ENCODE measurements at regions not wholly inside any gene's neighbourhood (a gene's known extent, or its start where the extent isn't known, plus 50 kb on each side); places are given as distances from the start of the nearest gene placed in this dataset.

DNA sequence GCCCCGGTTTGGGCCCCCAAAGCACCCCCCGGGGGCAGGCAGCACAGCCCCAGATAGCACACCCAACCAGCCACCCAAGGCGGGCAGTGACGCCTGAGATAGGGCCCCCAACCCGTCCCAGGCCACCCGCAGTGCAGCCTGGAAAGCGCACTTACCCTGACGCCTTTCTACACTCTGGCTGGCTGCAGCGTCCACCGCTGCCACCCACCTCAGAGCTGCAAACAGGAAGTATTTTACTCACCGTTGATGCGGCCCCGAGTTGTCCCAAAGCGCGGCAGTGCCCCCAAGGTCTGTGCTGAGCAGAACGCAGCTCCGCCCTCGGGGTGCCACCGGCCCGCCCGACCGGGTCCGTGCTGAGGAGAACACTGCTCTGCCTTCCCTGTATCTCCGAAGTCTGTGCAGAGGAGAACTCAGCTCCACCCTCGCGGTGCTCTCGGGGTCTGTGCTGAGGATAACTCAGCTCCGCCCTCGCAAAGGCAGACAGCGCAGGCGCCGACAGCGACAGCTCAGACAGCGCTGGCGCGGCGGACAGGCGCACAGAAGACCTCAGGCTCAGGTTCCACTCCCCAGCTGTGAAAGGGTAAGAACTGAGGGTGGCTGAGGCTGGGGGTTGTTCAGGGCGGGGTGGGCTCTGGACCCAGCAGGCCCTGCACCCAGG, 786.9 kb downstream of the CDY1 start:
- H3K4me2 ChIP-seq (ENCODE audit: low read length) = no peak overlapping the region
- H3F3A ChIP-seq (ENCODE audit: insufficient read depth, low read length, poor library complexity, severe bottlenecking) = no peaks in the 10 kb centered on the region
- no peaks in the 10 kb centered on the region for H3K36me3 ChIP-seq (ENCODE audit: insufficient read depth, low read length)
- no peak overlapping the region for H3K9ac ChIP-seq (ENCODE audit: low read length)
- H3K27ac ChIP-seq (ENCODE audit: low read length) = no peak overlapping the region
- no peak overlapping the region for H3K4me3 ChIP-seq (ENCODE audit: low read length)
- H4K20me1 ChIP-seq (ENCODE audit: insufficient read depth) = no peaks in the 10 kb centered on the region
- H3K9me3 ChIP-seq (ENCODE audit: low read length) = no peaks in the 10 kb centered on the region
- no peaks in the 10 kb centered on the region for H3K27me3 ChIP-seq (ENCODE audit: insufficient read depth, low read depth, low read length)
- H3K79me2 ChIP-seq (replicated peaks; ENCODE audit: insufficient read depth, low read length) = no peaks in the 10 kb centered on the region
- H3K9me2 ChIP-seq (ENCODE audit: insufficient read depth, low read length) = no peaks in the 10 kb centered on the region
- no peak for TF ChIP-seq MXI1 (conservative IDR thresholded peaks at IDR 0.05; ENCODE audit: poor library complexity, severe bottlenecking)
- TF ChIP-seq, protein P1, sequence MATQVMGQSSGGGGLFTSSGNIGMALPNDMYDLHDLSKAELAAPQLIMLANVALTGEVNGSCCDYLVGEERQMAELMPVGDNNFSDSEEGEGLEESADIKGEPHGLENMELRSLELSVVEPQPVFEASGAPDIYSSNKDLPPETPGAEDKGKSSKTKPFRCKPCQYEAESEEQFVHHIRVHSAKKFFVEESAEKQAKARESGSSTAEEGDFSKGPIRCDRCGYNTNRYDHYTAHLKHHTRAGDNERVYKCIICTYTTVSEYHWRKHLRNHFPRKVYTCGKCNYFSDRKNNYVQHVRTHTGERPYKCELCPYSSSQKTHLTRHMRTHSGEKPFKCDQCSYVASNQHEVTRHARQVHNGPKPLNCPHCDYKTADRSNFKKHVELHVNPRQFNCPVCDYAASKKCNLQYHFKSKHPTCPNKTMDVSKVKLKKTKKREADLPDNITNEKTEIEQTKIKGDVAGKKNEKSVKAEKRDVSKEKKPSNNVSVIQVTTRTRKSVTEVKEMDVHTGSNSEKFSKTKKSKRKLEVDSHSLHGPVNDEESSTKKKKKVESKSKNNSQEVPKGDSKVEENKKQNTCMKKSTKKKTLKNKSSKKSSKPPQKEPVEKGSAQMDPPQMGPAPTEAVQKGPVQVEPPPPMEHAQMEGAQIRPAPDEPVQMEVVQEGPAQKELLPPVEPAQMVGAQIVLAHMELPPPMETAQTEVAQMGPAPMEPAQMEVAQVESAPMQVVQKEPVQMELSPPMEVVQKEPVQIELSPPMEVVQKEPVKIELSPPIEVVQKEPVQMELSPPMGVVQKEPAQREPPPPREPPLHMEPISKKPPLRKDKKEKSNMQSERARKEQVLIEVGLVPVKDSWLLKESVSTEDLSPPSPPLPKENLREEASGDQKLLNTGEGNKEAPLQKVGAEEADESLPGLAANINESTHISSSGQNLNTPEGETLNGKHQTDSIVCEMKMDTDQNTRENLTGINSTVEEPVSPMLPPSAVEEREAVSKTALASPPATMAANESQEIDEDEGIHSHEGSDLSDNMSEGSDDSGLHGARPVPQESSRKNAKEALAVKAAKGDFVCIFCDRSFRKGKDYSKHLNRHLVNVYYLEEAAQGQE (IDR thresholded peaks at IDR 0.05; ENCODE audit: borderline replicate concordance) = no peak
- TF ChIP-seq RAD21 (conservative IDR thresholded peaks at IDR 0.05) = no peak
- TF ChIP-seq SMC3 (conservative IDR thresholded peaks at IDR 0.05; ENCODE audit: poor library complexity) = no peak
- TF ChIP-seq, protein P2, sequence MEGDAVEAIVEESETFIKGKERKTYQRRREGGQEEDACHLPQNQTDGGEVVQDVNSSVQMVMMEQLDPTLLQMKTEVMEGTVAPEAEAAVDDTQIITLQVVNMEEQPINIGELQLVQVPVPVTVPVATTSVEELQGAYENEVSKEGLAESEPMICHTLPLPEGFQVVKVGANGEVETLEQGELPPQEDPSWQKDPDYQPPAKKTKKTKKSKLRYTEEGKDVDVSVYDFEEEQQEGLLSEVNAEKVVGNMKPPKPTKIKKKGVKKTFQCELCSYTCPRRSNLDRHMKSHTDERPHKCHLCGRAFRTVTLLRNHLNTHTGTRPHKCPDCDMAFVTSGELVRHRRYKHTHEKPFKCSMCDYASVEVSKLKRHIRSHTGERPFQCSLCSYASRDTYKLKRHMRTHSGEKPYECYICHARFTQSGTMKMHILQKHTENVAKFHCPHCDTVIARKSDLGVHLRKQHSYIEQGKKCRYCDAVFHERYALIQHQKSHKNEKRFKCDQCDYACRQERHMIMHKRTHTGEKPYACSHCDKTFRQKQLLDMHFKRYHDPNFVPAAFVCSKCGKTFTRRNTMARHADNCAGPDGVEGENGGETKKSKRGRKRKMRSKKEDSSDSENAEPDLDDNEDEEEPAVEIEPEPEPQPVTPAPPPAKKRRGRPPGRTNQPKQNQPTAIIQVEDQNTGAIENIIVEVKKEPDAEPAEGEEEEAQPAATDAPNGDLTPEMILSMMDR (IDR thresholded peaks at IDR 0.05; ENCODE audit: poor library complexity, severe bottlenecking) = no peak
- no peak for TF ChIP-seq POLR2AphosphoS5 (IDR thresholded peaks at IDR 0.05)
- TF ChIP-seq EZH2 (IDR thresholded peaks at IDR 0.05; ENCODE audit: borderline replicate concordance, insufficient read depth, low read length, poor library complexity, severe bottlenecking) = no peak
- no peak for TF ChIP-seq EP300 (conservative IDR thresholded peaks at IDR 0.05; ENCODE audit: poor library complexity, severe bottlenecking)
- no peak for TF ChIP-seq TAF1 (IDR thresholded peaks at IDR 0.05; ENCODE audit: low read depth)
- H2AFZ ChIP-seq (ENCODE audit: low read depth, low read length) = no peak overlapping the region

DNA sequence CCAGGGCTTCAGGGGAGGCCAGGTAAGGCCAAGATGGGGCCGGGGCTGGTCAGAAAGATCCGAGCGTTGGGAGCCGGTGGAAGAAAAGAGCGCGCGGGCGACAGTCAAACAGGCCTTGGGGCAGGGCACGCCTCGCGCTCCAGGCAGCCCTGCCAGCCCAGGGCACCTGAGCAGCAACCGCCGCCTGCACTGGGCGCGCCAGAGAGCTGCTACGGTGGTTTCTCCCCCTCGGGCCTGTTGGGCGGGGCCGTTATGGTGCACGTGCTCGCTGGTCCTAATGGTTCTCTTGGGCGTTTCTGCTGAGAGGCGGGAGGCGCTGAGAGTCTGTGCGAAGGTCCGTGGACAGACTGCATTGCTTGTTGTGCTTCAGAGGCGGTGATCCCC, 787.4 kb downstream of the CDY1 start:
- Histone ChIP-seq H3K9ac (ENCODE audit: low read length) (no peak overlapping the region), H3K27ac (ENCODE audit: low read length) (no peak overlapping the region), H3K4me2 (ENCODE audit: low read length) (no peak overlapping the region), H4K20me1 (ENCODE audit: insufficient read depth) (no peaks in the 10 kb centered on the region), H3K27me3 (ENCODE audit: insufficient read depth, low read depth, low read length) (no peaks in the 10 kb centered on the region), H3K9me2 (ENCODE audit: insufficient read depth, low read length) (no peaks in the 10 kb centered on the region), H3F3A (ENCODE audit: insufficient read depth, low read length, poor library complexity, severe bottlenecking) (no peaks in the 10 kb centered on the region), H3K4me3 (ENCODE audit: low read length) (no peak overlapping the region), H3K36me3 (ENCODE audit: insufficient read depth, low read length) (no peaks in the 10 kb centered on the region), H2AFZ (ENCODE audit: low read depth, low read length) (no peak overlapping the region), H3K79me2 (replicated peaks; ENCODE audit: insufficient read depth, low read length) (no peaks in the 10 kb centered on the region), H3K9me3 (ENCODE audit: low read length) (no peaks in the 10 kb centered on the region)
- TF ChIP-seq EP300 (conservative IDR thresholded peaks at IDR 0.05; ENCODE audit: poor library complexity, severe bottlenecking) (no peak), EZH2 (IDR thresholded peaks at IDR 0.05; ENCODE audit: borderline replicate concordance, insufficient read depth, low read length, poor library complexity, severe bottlenecking) (no peak), RAD21 (conservative IDR thresholded peaks at IDR 0.05) (no peak), SMC3 (conservative IDR thresholded peaks at IDR 0.05; ENCODE audit: poor library complexity) (no peak), POLR2AphosphoS5 (IDR thresholded peaks at IDR 0.05) (no peak), MXI1 (conservative IDR thresholded peaks at IDR 0.05; ENCODE audit: poor library complexity, severe bottlenecking) (no peak), TAF1 (IDR thresholded peaks at IDR 0.05; ENCODE audit: low read depth) (no peak)
- TF ChIP-seq, protein P2 (IDR thresholded peaks at IDR 0.05; ENCODE audit: poor library complexity, severe bottlenecking) = no peak
- TF ChIP-seq, protein P1 (IDR thresholded peaks at IDR 0.05; ENCODE audit: borderline replicate concordance) = no peak
